Stimulated activated CD4-positive, alpha-beta T cell treated with anti-CD3 and anti-CD28 coated beads, Interleukin-12 subunit alpha, Interleukin-12 subunit beta, amount 100 ng/mL, for 48 hours (primary cell): ENCODE measurements at regions not wholly inside any gene's neighbourhood (a gene's known extent, or its start where the extent isn't known, plus 50 kb on each side); places are given as distances from the start of the nearest gene placed in this dataset.

Experiments used
- DNase-seq, 3 donors: peaks; one replicate each; pipeline ENCODE4 v3.0.0-alpha.2; 2020; ENCODE audit warnings: low read depth in 2 of 3, low spot score in 1 of 3

GRCh38 chr11:39145346-39145745 is 2314.1 kb downstream of the LRRC4C start:
- no peak for DNase-seq

GRCh38 chr11:39144351-39145130 is 2314.9 kb downstream of the LRRC4C start:
- DNase-seq = no peak

- no peak for DNase-seq
Measured at GRCh38 chr11:39139581-39139980, 2319.9 kb downstream of the LRRC4C start.

GRCh38 chr11:39120890-39121289 is 2338.6 kb downstream of the LRRC4C start:
- no peak for DNase-seq

DNA sequence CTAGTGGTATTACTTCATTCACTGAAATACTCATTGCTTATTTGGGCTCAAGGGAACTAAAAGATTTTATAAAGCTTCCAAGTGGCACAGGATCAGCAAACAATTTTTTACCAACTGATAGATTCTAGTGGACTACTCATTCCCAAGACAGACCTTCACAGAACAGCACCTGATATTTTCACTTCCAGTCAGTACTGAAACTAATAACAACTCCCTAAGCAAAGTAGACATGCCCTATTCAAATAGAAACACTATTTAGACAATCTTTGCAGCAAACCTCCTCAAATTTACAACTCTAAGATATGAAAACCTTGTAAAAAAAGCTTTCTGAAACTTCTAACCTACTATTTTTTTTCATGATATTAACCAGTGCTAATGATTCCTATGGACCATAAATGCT is 2345.8 kb downstream of the LRRC4C start:
- no peak for DNase-seq

GRCh38 chr11:39102236-39102635 is 2357.2 kb downstream of the LRRC4C start:
- DNase-seq = no peak

GRCh38 chr11:39078465-39078864 is 2381.0 kb downstream of the LRRC4C start:
- DNase-seq = no peak

DNA sequence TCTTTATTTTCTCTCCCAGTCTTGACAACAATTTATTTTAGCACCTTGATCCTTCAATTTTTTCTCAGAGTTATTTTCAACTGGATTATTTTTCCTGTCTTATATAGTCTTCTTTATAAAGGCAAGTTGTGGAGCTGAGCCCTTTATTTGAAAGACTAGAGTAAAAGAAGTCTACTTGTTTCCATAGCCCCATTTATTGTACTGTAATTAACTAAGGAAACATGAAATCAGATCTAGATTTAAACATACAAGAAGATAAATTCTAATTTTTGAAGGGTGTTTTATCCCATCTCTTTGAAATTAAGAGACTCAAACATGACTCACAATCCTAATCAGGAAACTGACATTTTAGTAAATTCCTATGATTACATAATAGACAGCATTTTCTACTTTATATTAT is 2421.8 kb downstream of the LRRC4C start:
- no peak for DNase-seq

DNA sequence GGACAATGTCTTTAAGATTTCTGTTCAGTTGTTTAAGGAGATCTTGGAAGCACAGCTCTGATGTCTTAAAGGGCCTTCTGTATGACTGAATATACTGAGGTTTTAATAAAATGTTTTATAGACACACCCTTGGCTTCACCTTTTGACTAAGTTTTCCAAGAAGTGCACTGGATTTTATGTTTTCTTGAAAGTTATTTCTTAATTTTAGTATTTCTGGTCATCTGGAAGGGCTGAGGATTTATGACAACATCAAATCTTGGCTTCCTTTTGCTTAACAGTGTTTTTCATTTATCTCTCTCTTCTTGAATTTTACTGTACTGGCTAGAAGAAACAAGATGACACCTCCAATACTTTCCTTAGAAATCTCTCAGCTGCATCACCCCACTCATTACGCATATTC is 2423.4 kb downstream of the LRRC4C start:
- DNase-seq = no peak

DNA sequence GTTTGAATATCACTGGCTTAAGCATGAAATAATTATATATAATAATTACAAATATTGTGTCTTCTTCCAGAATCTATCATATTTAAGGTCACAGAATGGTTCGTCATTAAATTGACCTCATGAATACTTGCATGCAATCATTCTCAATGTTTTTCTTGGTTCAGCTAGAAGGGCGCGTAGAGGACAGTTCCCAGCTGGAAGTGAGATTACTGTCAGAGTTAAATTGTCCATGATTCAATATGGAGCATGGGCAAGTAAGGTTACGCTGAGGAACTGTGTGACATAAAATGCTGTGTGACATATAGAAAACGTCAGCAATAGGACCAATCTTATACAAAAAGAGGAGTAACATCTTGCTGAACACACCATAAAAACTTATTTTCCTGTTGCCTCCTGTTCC is 2423.5 kb upstream of the RAG2 start:
- DNase-seq = no peak

- no peak for DNase-seq
Measured at GRCh38 chr11:39011797-39012196, 2413.8 kb upstream of the RAG2 start.

DNA sequence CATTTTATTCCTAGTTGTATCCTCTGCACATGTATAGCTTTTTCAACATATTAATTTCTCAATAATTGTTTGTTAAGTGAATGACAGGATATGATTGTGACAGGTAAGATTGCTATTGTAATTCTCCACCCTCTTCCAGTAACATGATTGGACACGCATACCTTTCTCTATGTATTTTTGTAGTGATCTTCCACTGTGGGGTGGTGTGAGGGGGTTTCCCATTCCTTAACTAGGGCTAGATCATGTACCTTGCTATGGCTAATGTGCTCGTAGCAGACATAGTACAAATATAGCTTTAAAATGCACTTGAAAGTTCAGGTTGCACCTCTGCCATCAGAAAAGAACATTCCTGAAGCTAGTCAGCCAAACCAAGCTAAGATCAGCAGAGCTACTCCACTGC is 2392.8 kb upstream of the RAG2 start:
- DNase-seq = no peak

- DNase-seq = no peak
Measured at GRCh38 chr11:38990139-38990538, 2392.1 kb upstream of the RAG2 start.

GRCh38 chr11:38988908-38989307 is 2390.9 kb upstream of the RAG2 start:
- no peak for DNase-seq

DNA sequence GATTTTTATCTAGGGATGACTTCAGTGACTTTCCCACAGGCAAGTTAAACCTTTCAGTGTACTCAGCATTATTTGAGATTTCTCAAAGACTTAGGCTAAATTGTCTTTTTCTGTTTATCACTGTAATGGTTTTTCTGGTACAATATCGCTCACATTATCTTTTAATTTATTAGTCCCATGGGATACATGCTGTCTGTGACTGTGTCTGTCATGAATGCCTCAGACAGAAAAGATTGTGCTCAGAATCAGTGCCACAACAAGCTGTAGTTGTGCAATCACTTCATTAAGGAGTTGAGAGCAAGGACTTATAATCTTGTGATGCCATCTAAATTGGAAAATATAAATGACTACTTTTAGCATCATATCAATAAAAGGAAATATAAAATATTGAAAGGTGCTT is 2374.2 kb upstream of the RAG2 start:
- no peak for DNase-seq

- DNase-seq = no peak
Measured at GRCh38 chr11:38971141-38971540, 2373.1 kb upstream of the RAG2 start.

DNA sequence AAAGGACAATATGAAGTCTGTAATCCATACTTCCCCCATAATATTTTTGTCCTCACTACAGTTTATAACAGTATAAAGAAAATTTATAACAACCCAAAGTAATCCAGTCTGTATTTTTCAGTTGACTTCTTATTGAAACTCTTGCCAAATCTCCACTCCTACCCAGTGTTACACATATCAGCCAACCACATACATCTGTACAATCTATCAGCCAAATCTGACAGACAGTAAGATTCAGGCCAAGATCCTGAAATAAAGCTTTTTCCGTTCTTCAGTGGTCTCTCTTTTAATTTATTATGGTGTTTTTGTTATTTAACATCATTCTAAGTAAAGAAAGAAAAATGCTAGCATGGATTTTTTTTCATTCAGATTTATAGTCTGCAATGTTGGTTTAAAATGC is 2370.9 kb upstream of the RAG2 start:
- no peak for DNase-seq

- DNase-seq = no peak
Measured at GRCh38 chr11:38952698-38953097, 2354.7 kb upstream of the RAG2 start.

DNA sequence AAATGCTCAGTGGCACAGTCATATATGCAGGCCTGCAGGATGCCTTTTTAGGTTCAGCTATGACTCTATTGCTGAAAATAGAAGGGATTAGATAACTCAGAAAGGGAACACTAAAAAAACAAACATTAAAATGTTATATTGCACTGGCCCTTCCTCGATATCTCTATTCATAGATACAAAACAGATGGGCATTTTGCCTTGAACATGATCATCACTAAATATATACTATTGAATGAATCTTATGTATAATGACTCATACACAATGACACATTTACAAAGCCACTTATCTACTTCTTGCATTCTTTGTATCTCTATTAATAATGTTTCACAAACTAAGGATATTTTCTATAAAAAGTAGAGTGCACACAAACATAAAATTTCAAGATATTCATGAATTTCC is 2352.8 kb upstream of the RAG2 start:
- DNase-seq = no peak

- DNase-seq = no peak
Measured at GRCh38 chr11:38948392-38948791, 2350.4 kb upstream of the RAG2 start.

DNA sequence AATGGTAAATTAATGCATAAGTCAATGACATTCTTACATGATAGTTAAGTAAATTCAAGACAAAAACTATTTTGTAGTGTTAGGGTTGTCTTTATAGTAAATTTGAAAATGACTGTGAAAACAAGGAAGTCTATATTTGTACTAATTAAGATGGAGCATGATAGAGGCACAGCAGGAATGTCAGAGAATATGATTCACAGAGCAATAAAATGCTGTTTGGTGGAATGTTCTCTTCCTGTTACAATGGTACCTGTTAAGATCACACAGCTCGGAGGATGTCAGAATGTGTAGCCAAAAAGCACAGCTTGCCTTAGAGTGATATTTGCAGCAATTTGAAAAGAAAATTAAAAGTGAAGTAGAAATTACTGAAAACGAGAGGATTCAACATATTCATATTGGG is 2339.7 kb upstream of the RAG2 start:
- no peak for DNase-seq

GRCh38 chr11:38935941-38936340 is 2337.9 kb upstream of the RAG2 start:
- no peak for DNase-seq

DNA sequence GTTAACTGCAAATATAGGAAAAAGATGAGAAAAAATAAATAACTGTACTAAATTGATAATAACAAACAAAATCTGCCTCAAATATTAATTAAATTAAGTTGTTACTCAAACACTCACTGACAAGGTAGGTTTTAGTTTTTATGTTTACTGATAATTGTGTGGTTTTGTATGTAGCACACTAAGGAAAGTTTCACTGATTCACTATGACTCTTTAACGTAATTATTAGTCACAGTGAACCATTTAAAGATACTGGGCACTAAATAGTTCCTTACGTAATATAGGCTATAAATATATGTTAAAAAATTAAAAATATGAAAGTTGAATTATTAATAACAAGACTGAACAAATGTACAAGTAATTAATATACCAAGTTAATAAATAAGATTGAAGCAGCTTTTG is 2330.0 kb upstream of the RAG2 start:
- no peak for DNase-seq
